Endothelial cell of umbilical vein (primary cell): ENCODE measurements at regions not wholly inside any gene's neighbourhood (a gene's known extent, or its start where the extent isn't known, plus 50 kb on each side); places are given as distances from the start of the nearest gene placed in this dataset.

ENCODE experiments used
- CTCF ChIP-seq, 2 donors: IDR thresholded peaks; 1 replicate in 1 of 2; 2 replicates in 1 of 2; pipeline ENCODE4 v1.5.1; 2011; ENCODE audit warnings: low read length in 2 of 2, mild to moderate bottlenecking in 2 of 2, moderate library complexity in 2 of 2, control low read depth in 1 of 2, inconsistent platforms in 1 of 2, low read depth in 1 of 2; ENCODE audit not compliant: insufficient read depth in 1 of 2; ENCODE audit errors: extremely low read depth in 1 of 2
- MAX ChIP-seq: IDR thresholded peaks from 2 replicates; pipeline ENCODE4 v1.6.1; 2011; ENCODE audit not compliant: insufficient read depth, insufficient read length
- POLR2A ChIP-seq: IDR thresholded peaks from 2 replicates; pipeline ENCODE4 v1.6.1; 2012; ENCODE audit warnings: low read depth, mild to moderate bottlenecking, control low read depth, low read length

GRCh38 chr15:53033709-53034108 lies 243.6 kb upstream of the ONECUT1 start:
- no peak for TF ChIP-seq POLR2A
- TF ChIP-seq CTCF (IDR thresholded peaks at IDR 0.05; ENCODE audit: extremely low read depth in 1 of 2, insufficient read depth in 1 of 2, low read depth in 1 of 2, low read length in 2 of 2), result no peak
- no peak for TF ChIP-seq MAX
